ENCODE measurements at regions not wholly inside any gene's neighbourhood (a gene's known extent, or its start where the extent isn't known, plus 50 kb on each side); places are given as distances from the start of the nearest gene placed in this dataset.
"Not testable (repeated sequence)": the region's sequence is repeated elsewhere in the genome, so short reads cannot be mapped to it uniquely, and the experiment has no call there.

GRCh38 chr11:116373104-116373944 is 399.5 kb downstream of the BUD13 start:
- DNase-seq (ENCODE audit: low spot score): peak; percentile 49

- DNase-seq (ENCODE audit: low spot score): no peak
These were observed 401.6 kb downstream of the BUD13 start for GRCh38 chr11:116371146-116371545.

GRCh38 chr11:116368784-116369183 is 404.0 kb downstream of the BUD13 start:
- DNase-seq (ENCODE audit: low spot score): no peak

DNA sequence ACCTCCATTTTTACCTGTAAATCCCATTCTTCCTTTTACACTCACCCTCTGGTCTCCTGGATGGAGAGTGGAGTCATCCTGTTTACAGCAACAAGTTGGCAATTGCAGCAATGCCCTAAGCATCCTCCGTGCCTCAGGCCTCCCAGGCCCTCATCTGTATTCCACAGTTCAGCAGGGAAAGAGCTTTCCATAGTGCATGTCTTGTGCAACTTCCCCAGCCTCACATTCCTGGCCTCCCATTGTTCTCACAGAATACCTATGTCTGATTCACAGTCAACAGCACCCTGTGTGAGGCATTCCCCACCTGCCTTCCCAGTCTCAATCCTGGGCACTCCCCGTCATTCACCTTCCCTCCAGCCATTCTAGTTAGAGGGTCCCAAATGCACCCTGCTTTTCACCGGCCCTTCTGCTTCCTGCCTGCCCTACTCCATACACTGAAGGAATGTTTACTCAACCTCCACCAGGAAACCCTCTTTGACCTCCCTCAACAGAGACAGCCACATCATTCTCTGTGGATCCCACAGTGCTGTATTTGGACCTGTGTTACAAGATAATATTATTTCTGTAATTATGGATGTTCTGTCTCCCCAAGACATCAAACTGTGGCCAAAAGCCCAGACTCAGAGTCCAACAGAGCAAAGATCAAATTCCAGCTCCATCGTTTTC is 405.7 kb downstream of the BUD13 start:
- DNase-seq (ENCODE audit: low spot score): no peak

GRCh38 chr11:116366451-116366850 is 406.3 kb downstream of the BUD13 start:
- no peak for DNase-seq (ENCODE audit: low spot score)

GRCh38 chr11:116364925-116365324 is 407.9 kb downstream of the BUD13 start:
- DNase-seq (ENCODE audit: low spot score): not testable (repeated sequence)

DNA sequence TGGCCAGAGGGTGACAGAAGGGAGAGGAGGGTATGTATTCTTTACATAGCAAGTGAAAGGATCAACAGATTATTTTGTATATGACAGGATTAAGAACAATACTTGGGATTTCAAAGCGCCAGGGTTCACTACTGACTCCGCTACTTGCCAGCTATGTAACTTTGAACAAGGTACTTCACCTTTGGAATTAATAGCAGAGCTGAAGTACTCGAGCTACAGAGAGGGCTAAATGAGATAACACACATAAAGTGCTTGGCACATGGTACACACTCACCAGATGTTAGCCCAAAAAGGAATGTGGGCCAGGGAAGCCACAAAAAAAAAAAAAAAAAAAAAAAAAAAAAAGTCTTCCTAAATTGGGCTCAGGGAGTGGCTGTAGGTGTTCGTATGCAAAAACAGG is 408.4 kb downstream of the BUD13 start:
- DNase-seq (ENCODE audit: low spot score): no peak

- no peak for DNase-seq (ENCODE audit: low spot score)
These were observed 412.4 kb downstream of the BUD13 start for GRCh38 chr11:116360221-116360941.

DNA sequence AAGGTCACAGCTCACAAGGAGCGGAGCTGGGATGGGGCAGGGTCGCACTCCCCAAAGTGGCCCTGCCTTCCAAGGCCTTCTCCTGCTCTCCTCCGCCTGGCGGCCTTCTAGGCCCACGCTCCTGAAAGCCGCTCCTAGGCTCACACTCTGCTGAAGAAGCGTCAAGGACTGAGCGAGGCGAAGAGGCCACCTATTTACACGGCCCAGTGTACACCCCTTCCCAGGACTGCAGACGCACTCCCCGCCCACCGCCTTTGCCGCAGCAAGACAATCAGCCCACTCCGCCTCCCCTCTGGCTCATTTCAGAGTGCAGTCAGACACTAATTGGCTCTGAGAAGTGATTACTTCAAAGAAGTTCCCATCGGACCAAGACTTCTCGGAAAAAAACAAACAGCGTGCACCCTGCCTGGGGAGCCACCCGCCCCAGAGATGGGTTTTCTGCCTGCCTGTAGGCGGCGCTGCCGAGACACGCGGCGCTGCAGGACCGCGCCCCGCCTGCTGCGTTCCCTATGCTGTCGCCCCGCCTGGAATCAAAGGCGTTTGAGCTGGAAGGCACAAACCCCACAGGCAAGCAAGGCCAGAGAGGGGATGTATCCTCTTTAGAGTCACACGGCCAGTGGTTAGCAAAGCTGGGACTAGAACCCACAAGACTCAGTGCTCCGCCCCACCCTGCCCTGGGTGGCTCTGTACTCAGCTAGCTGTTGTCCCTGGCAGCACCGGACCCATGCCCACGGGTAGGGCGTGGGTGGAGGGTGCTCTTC is 414.8 kb downstream of the BUD13 start:
- peak; percentile 85 for DNase-seq (ENCODE audit: low spot score)

GRCh38 chr11:116356451-116356850 is 416.3 kb downstream of the BUD13 start:
- no peak for DNase-seq (ENCODE audit: low spot score)

GRCh38 chr11:116355104-116355503 is 417.7 kb downstream of the BUD13 start:
- no peak for DNase-seq (ENCODE audit: low spot score)

DNA sequence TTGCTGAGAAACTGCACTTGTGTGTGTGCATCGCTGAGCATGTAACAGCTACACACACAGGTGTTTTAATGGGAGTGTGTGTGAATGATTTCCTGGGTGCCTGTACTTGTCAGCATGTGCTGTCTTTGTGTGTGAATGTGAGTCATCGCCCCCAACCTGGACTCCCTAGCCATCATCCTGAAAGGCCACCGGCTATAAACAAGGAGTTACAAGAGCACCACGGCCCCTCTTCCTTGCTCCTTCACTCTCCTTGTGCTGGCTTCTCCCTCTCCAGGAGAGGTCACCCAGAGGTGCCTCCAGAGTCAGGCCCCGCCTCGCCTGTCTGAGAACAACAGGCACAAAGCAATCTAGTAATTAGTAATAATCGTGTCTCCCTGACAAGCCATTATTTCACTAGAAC is 419.2 kb downstream of the BUD13 start:
- DNase-seq (ENCODE audit: low spot score): no peak

DNA sequence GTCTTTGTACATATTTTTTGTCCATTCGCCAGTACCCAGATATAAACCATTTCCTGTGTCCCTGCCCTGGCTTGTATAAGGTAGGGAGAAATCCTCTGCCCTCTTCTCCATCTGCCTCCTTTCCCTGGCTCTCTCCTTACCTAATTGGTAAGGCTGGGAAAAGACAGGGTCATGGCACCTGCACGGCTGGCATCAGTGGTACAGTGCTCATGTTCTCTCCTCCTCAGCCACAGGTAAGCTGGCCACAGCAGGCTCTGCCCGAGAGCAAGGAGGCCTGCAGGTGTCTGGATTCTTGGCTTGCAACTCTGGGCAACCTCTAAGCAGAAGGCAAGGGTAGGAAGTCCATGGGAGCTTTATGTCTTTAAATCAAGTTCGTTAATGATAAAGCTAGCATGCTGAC is 419.9 kb downstream of the BUD13 start:
- no peak for DNase-seq (ENCODE audit: low spot score)

- no peak for DNase-seq (ENCODE audit: low spot score)
These were observed 424.6 kb downstream of the BUD13 start for GRCh38 chr11:116348226-116348625.

GRCh38 chr11:116345575-116345974 is 427.2 kb downstream of the BUD13 start:
- DNase-seq (ENCODE audit: low spot score): no peak

DNA sequence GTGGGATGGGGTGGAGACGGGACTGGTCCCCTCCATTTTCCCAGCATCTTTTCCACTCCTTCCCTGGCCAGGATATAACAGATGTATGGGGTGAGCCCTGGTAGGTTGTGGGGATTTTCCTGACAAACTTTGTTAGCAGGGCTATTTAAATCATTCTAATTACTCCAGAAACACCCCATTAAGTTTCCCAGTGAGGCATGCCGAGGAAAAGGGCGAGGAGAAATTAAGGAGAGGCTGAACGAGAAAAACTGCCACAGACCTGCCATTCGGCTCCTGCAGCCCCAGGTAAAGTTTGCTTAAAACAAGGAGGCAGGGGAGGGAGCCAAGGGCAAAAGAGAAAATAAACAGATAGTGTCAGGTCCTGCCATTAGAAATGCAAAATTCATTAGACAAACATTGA is 428.2 kb downstream of the BUD13 start:
- DNase-seq (ENCODE audit: low spot score): no peak

GRCh38 chr11:116343270-116343669 is 429.5 kb downstream of the BUD13 start:
- no peak for DNase-seq (ENCODE audit: low spot score)

DNA sequence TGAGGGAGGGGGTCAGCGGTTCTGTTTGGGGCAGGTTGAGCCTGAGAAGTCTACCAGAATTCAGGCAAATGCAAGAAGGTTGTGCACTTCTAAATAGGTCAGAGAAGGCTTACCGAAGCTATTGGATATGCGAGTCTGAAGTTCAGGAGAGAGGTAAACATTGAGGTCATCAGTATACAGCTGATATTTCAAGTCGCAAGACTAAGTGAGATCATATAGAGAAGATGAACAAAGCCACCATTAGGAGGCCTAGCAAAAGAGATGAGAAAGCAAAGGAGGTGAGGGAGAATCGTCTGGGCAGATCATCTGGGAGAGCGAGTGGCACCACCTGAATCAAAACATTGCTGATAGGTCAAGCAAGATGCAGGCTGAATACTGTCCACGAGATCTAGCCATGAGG is 430.6 kb downstream of the BUD13 start:
- DNase-seq (ENCODE audit: low spot score): no peak

DNA sequence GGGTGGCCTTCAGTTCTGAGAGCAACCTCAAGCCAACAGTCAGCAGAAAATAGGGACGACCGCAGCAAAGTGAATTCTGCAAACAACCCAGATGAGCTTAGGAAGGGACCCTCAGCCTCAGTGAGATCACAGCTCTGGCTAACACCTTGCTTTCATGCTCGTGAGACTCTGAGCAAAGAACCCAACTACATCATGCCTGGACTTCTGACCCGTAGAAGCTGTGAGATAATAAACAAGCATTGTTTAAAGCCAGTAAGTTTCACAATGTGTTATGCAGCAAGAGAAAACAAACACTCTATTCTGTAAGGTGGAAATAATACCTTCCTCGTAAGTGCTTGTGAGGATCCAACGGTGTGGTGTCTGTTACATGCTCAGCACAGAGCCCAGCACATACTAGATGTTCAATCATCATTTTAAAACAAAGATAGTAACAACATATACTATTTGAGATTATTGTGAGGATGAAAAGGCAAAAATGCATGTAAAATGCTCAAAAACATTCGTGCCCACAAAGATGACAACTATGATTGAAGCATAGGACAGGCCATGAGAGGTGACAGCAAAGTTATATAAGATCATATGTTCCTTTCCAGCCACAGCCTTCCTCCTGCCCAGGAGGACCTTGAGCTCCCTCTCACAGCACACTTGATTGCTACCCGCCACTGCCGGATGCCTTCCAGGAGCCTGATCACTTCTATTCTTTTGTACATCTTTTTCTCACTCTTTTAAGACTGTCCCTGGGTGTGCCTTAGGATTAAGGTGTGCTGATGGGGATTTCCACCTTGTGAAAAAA is 433.3 kb downstream of the BUD13 start:
- peak; percentile 14 for DNase-seq (ENCODE audit: low spot score)

GRCh38 chr11:116338500-116338899 is 434.3 kb downstream of the BUD13 start:
- DNase-seq (ENCODE audit: low spot score): not testable (repeated sequence)

GRCh38 chr11:116336540-116336939 is 436.2 kb downstream of the BUD13 start:
- peak; percentile 7 for DNase-seq (ENCODE audit: low spot score)
